GM19395 (cell line): ENCODE measurements at regions not wholly inside any gene's neighbourhood (a gene's known extent, or its start where the extent isn't known, plus 50 kb on each side); places are given as distances from the start of the nearest gene placed in this dataset.

Experiments used
- ATAC-seq: cut with Tn5 transposase; IDR thresholded peaks from one replicate; pipeline ENCODE4 v1.9.1; 2021; ENCODE audit warnings: mild to moderate bottlenecking, moderate library complexity; ENCODE audit not compliant: unreplicated experiment

DNA sequence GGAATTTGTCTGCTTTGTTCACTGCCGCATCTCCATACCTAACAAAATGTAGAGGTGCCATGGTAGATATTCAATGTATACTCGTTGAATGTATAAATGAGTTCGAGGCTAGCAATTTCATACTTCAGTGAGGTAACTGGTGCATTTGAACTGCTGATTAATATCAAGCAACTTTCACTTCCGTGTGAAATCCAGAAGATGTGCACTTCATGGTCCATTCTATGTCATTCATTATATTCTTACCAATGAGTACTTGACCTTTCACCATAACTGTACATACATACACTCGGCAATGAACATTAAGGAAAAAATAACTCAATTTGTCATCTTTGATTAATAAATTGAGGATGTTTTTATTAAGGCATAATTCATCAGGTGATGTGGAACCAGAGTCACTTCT, 598.5 kb downstream of the ZNF385D start:
- ATAC-seq, result no peak

DNA sequence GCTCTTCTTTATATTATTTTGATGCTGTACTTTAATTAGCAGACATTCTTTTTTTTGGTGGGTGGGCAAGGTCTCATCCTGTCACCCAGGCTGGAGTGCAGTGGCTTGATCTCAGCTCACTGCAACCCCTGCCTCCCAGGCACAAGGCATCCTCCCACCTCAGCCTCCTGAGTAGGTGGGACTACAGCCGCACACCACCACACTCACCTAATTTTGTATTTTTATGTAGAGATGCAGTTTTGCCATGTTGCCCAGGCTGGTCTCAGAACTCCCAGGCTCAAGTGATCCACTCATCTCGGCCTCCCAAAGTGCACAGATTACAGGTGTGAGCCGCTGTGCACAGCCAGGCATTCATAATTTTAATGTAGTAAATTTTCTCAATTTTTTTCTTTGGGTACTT, 608.1 kb downstream of the ZNF385D start:
- no peak for ATAC-seq

DNA sequence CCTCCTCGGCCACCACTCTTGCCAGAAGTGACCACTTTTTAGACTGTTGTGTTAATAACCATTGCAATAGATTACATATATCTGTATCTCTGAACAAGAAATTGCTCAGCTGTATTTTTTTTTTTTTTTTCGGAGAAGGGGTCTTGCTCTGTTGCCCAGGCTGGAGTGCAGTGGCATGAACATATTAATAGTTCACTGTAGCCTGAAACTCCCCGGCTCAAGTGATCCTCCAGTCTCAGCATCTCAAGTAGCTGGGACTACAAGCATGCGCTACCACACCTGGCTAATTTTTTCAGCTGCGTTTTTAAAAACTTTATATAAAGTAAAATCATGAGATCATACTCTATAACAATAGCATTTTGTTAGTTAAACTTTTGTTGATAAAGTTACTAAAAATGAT, 609.0 kb downstream of the ZNF385D start:
- no peak for ATAC-seq

DNA sequence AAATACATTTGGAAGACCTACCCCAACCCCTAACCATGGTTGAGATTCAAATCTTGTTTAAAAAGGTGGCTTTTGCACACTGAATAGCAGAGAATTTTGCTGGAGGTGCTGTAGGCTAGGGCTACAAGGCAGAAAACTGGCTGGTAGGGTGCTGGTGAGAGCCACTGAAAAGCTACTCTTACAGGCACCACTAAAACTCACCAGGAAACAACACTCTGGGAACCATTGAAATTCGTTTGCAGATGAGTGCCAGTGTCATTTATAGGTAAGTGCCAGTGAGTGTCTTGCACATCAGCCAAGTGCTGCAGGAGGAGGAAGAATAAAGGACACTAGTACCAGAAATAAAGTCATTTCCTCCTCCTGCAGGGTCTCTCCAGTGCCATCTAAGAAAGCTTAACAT, 610.2 kb downstream of the ZNF385D start:
- no peak for ATAC-seq

DNA sequence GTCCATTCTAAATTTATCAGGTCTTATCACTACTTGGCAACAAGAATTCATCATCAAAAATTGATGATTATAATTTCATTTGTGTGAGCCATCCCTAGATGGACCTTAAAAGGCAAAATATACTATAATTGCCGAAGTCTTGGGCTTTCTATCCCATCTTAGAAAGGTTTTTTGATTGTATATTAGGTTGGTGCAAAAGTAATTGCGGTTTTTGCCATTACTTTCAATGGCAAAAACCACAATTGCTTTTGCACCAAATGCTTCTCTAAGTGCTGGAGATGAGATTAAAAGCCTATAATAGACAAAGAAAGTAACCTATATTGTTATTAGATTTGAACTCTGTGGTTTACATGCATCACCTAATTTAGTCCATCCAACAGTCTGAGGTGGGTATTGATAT, 612.9 kb downstream of the ZNF385D start:
- ATAC-seq, result no peak

DNA sequence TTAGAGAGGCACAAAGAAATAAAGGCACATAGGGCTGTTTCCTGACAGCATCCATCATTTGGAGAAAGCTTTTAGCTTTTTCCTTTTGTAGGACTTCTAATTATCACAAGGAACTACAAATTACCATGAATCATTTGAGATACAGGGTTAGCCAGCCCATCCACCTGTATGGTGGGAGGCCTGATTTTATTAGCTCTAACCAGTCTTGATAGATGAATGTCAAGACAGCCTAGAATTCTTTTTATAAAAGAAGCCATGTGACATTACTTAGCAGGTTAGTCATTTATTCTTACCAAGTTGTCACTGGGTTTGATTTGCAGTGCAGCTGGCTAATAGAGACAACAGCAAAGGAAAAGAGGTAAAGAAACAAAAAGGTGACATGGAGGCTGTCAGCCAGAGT, 618.1 kb downstream of the ZNF385D start:
- no peak for ATAC-seq

DNA sequence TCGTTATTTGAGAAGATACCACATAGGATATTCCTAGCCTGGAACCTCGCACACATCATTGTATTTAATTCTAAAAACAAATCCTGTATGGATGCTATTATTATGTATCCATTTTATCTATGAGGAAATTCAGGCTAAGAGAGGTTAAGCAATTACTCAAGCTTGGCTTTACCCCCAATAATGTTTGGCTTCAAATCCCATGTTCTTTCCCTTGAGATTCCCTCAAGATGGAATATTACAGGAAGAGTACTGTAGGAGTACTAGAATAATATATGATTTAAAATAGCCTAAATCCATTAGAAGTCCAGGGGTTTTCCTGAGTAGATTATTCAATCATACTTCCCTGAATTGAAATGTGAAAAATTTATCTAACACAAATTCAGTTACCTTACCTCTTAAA, 630.2 kb downstream of the ZNF385D start:
- ATAC-seq, result no peak

DNA sequence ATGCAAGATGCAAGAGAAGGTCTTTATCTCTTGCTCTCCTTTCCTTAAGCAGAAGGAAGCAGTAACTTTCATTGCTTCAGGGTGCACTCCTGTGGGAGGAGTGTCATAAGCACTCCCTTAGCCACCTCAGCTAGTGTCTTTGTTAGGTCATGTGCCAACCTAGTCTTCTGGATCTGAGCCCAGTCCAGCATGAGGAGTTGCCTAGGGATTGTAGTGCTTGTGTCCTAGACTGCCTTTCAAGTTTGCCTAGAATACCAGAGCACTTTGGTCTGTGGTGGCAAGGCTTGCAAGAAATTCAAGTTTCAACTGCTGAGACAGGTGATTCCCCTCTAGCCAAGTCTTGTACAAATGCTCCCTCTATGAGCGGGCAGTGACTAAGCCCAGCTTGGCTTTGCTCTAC, 633.6 kb downstream of the ZNF385D start:
- no peak for ATAC-seq

DNA sequence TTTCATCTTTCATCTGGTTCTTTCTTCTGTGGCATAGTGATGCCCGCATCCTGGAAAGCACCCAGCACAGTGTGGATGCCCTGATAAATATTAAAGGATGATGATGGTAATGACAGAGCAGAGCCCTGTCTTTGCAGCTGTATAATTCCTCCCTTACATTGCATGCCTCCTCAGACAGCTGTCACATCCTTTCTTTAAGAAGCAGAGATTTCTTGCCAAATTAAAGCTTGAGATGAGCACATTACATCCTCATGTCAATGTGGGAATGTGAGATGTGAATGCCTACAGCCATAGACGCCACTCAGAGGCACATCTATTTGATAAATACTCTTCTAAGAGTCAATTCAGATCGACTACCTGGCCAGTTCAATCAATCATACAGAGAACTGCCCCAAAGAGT, 642.0 kb downstream of the ZNF385D start:
- ATAC-seq, result no peak

DNA sequence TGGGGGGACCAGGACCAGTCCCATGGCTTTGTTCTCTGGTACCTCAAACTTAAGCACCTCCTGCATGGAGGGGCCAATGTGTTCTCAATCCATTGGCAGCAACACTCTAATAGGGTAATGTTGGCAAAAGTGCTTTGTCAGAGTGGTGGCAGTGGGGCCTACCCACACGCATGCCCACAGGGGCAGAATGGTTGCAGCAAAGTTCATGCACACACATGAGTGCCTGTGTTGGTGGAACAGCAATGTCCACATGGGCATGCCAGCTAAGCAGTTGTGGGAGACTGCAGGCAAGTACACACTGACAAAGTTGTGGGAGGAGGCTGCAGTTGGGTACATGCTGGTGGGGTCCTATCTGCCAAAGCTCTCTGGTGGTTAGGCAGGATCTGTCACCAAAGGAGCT, 645.2 kb downstream of the ZNF385D start:
- no peak for ATAC-seq

DNA sequence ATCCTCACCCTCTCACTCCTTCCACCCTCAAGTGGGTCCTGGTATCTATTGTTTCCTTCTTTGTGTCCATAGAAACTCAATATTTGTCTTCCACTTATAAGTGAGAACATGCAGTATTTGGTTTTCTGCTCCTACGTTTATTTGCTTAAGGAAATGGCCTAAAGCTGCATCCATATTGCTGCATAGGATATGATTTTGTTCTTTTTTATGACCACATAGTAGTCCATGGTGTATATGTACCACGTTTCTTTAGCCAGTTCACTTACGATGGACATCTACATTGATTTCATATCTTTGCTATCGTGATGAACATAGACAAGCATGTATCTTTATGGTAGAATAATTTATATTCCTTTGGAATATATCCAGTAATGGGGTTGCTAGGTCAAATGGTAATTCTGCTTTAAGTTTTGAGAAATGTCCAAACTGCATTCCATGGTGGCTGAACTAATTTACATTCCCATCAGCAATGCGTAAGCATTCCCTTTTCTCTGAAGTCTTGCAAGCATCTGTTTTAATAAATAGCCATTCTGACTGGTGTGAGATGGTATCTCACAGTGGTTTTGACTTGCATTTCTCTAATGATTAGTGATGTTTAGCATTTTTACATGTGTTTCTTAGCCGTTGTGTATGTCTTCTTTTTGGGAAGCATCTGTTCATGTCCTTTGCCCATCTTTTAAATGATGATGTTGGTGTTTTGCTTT, 650.2 kb downstream of the ZNF385D start:
- ATAC-seq, result no peak

DNA sequence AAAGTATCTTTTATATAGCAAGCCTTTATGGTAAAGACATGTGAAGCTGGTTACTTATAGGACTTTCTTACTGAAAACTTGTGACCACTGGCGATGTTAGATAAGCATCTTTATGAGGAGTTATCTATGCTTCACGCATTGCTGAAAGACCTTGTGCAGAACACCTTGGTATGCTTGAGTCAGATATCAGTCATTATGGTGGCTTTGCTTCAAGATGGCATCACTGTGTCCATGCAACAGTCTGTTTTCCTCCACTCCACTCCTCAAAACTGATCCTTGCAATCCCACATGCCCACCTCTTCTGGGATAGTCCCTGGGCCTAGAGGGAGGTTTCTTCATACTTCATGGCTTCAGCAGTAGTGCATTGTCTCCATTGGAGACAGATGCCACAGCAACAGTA, 656.3 kb downstream of the ZNF385D start:
- no peak for ATAC-seq

DNA sequence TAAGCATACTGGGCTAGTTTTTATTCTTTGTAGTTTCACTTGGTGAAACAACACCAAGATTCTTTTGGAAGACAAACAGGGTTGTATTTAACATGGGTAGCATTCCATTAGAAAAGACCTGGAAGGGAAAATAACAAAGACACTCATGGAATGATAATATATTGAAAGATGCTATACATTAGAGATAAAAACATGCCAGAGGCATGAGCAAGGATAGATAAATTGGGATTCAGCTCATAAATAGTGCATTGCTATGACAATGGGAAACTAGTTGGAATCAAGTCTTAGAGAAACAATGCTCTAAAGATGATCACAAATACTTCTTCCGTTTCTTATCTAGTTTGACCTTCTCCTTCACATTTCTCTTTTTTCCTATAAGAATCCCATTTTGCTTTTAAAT, 677.4 kb downstream of the ZNF385D start:
- no peak for ATAC-seq

DNA sequence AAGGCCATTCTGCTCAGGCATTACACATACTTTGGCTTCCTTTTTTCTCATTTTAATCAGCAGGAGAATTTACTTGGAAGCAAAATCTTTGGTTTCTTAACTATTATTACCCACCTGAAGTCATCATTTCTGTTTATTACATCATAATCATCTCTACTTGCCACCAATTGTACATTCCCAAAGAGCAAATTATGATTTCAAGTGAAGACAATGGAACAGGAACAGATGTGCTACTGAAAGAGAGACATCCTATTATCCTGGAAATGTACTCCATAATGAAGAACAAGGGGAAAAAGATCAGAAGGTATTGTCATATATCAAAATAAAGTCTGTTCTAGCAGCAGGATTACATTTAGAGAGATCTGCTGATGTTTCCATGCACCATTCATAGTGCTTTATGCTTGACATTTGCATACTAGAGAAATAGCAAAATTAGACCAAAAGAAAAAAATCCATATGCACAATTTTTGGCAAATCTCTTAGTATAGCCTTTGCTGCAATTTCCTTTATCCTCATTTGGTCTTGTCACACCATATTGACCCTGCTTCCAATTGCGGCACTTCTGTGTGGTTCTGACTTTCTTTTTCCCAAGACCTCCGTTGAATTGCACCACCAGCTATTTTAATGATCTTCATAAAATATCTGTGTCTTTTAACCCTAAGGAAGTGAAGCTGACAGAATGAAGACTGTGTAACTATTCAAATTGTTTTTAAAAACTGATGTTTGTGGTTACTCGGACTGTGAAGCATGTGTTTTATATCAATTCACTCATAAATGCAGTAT, 683.8 kb downstream of the ZNF385D start:
- ATAC-seq, result no peak

DNA sequence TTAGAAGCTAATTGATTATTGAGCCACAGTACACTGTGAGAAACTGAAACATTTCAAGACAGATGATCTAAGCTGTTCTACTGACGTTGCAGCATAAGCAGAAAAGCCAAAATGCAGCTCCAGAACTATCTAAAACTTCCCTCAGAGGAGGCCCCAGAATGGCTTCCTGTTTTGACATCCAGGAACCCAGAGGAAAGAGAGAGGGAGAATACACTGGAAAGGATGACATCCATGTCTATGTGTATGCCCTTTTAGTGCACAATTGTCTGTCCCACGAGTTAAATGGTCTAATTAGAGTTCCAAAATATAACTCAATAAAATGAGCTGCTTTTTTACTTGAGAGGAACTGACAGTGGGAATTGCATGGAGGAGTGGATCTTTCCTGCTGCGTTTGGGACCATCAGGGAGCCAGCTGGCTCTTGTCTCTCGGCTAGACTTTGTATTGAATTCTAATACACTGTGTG, 688.1 kb downstream of the ZNF385D start:
- no peak for ATAC-seq

DNA sequence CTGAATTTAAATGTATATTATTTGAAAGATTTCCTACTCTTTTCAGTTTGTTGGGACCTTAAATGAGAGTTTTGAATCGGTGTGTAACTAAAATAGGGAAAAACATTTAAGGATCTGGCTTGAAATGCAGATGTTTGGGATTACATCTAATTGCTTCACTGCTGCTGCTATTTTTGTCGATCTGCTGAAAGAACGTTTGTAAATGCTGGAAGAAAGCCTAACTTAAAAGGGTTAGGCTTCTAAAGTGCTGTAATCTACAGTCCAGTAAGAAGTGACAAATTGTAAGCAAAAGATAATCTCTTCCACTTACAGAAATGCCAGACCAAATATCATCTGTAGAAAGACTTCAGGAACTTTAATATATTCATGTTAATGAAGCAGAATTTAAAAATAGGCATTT, 691.6 kb downstream of the ZNF385D start:
- no peak for ATAC-seq

DNA sequence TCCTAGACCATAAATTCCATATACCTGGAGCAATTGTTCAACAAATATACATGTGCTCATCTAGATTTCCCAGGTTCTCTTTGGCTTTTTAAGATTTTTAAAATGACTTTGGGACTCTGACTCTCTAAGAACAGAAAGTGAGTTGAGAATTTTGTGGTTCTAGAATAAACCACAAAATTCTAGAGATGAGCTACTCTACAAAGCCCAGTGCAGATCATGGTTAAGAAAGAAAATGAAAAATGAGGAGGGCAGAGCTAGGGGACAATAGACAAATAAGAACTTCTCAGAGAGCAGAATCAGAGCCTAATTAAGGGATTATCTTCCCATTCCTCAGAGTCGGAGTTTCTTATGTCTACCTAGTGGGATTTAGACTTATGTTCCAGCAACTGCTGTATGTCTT, 694.7 kb downstream of the ZNF385D start:
- no peak for ATAC-seq

DNA sequence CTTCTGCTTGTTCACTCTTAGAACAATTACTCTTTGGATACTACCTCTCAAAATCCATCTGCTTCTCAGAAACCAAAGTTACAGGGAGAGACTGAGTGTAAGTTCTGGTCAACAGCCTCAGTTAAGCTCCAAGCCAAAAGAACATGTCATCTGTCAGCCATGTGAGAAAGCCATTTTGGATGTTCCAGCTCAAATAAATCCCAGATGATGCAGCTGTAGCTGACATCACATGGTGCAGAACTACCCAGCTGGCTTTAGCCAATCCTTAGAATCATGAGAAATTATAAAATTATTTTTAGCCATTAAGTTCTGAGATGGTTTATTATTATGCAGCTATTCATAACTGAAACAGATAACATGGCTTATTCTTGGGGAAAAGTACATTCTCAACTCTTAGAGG, 696.0 kb downstream of the ZNF385D start:
- ATAC-seq, result no peak

DNA sequence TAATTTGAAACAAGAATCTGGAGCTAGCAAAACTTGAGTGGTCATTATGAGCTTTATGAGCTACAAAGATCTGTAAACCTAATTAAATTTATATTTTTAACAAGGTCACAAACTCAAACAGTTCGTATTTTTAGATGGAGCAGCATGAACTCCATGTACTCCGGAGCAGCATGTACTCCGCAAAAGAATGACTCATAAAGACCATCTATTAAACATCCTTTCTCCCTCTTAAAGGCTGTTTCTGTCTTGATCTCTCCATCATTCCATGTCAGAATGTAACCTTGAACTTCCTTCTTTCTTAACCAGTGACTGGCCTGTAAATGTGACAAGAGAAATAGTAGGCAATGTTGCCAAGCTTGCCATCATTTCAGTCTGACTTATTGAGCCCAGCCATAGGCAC, 696.9 kb downstream of the ZNF385D start:
- ATAC-seq, result no peak

DNA sequence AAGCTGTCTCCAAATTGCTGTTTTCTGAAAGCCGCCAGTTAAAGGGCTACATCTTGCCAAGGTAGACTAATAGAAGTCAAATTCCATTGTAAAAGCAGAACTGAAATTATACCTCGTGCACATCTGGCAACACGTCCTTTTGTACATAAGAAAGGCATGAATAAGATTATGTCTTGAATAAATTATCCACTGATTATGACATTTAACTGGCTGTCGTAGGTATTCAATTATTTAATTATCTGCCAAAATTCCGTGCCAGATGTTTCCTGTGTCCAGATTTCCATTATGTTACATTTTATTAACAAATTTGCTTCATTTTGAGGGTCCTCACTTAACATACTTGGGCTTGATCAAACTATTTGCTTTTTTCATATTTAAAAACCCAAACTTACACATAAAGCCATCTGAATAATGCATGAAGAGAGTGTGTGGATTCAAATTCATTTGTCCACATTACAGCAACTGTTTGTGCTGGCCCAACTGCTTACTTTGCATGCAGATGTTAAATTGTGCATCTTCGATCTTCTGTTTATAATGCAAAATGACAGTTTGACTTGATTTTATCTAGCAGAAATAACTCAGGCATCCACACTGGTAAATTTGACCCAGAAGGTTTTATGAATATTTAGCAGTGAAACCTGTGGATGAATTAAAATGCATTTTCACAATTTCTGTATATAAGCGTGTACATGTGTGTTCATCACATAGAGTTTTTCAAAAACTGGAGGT, 701.5 kb downstream of the ZNF385D start:
- no peak for ATAC-seq

DNA sequence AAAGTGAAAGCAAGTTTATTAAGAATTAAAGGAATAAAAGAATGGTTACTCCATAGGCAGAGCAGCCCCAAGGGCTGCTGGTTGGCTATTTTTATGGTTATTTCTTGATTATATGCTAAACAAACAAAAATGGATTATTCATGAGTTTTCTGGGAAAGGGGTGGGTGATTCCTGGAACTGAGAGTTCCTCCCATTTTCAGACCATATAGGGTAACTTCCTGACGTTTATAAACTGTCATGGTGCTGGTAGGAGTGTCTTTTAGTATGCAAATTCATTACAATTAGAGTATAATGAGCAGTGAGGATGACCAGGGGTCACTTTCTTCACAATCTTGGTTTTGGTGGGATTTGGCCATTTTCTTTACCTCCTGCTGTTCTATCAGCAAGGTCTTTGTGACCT, 707.9 kb downstream of the ZNF385D start:
- ATAC-seq, result no peak

DNA sequence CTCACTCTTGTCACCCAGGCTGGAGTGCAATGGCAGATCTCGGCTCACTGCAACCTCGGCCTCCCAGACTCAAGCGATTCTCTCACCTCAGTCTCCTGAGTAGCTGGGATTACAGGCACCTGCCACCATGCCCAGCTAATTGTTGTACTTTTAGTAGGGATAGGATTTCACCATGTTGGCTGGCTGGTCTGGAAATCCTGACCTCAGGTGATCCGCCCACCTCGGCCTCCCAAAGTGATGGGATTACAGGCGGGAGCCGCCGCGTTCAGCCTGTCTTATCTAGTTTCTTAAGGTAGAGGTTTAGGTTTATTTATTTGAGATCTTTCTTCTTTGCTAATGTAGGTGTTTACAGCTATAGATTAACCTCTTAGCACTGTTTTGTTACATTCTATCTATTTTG, 708.8 kb downstream of the ZNF385D start:
- ATAC-seq, result no peak
